ENCODE measurements at regions not wholly inside any gene's neighbourhood (a gene's known extent, or its start where the extent isn't known, plus 50 kb on each side); places are given as distances from the start of the nearest gene placed in this dataset.

GRCh38 chr5:143707806-143708205, 104.2 kb upstream of the HMHB1 start:
- no peak overlapping the region for H3K4me2 ChIP-seq (ENCODE audit: insufficient read depth, low read length)
- no peaks in the 10 kb centered on the region for H3K9me1 ChIP-seq (ENCODE audit: control insufficient read depth, insufficient read depth, low read length)
- POLR2A ChIA-PET = no interaction called here
- no peak overlapping the region for H3K27ac ChIP-seq (ENCODE audit: extremely low read depth, low read depth, low read length)
- no TSS peak for BruUV-seq (replicated peaks)
- no peaks in the 10 kb centered on the region for H3K27me3 ChIP-seq (ENCODE audit: control insufficient read depth in 2 of 2, insufficient read depth in 2 of 2, low read length in 2 of 2)
- TF ChIP-seq POLR2AphosphoS2 (IDR thresholded peaks at IDR 0.05; ENCODE audit: low read length) (no peak), HNRNPL (IDR thresholded peaks at IDR 0.05; ENCODE audit: low read depth, low read length) (no peak), ID3 (CRISPR knock-in tag; IDR thresholded peaks at IDR 0.05) (no peak), ID3 (tag; IDR thresholded peaks at IDR 0.05) (no peak), CHD2 (IDR thresholded peaks at IDR 0.05; ENCODE audit: low read depth, low read length) (no peak), NCOA6 (IDR thresholded peaks at IDR 0.05) (no peak), RUNX1 (IDR thresholded peaks at IDR 0.05; ENCODE audit: low read depth) (no peak), ZNF398 (CRISPR knock-in tag; IDR thresholded peaks at IDR 0.05) (no peak), ZNF165 (CRISPR knock-in tag; IDR thresholded peaks at IDR 0.05; ENCODE audit: borderline replicate concordance) (no peak), BHLHE40 (IDR thresholded peaks at IDR 0.05; ENCODE audit: low read length) (no peak), NR4A1 (CRISPR knock-in tag; IDR thresholded peaks at IDR 0.05) (no peak), NR4A1 (tag; IDR thresholded peaks at IDR 0.05) (no peak), ZNF311 (CRISPR knock-in tag; IDR thresholded peaks at IDR 0.05) (no peak)
- no peaks in the 10 kb centered on the region for H4K20me1 ChIP-seq (replicated peaks; ENCODE audit: control insufficient read depth, insufficient read depth, low read length)
- no peaks in the 10 kb centered on the region for H3K9me3 ChIP-seq (replicated peaks; ENCODE audit: control insufficient read depth, insufficient read depth, low read depth, low read length)
- H3K4me1 ChIP-seq (replicated peaks in 1 of 2; ENCODE audit: control insufficient read depth in 2 of 2, insufficient read depth in 2 of 2, low read length in 2 of 2) = no peaks in the 10 kb centered on the region
- DNase-seq (ENCODE audit: extremely low read depth in 1 of 4, low spot score in 3 of 4) (no peak), FAIRE-seq (no peak), ATAC-seq (no peak)
- no peaks in the 10 kb centered on the region for H3K36me3 ChIP-seq (ENCODE audit: control insufficient read depth, insufficient read depth, low read length)
- CTCF ChIA-PET (ENCODE audit: low intra/inter-chr PET ratio) = no interaction called here
- no peak overlapping the region for H3K4me3 ChIP-seq
- H3K79me2 ChIP-seq (ENCODE audit: control insufficient read depth, insufficient read depth, low read length) = no peaks in the 10 kb centered on the region
- intact Hi-C loops (cut with micrococcal nuclease) = no loop called here
- H3K9ac ChIP-seq (ENCODE audit: insufficient read depth in 1 of 2, low read depth in 2 of 2, low read length in 2 of 2) = no peak overlapping the region
- 0% methylated on average over 1 of the region's 1 CpG for WGBS (ENCODE audit: insufficient coverage, low coverage, missing lambda C conversion rate)
- in situ Hi-C loops (cut with MboI) = no loop called here
- no peak overlapping the region for H2AFZ ChIP-seq (ENCODE audit: low read depth, low read length)

Measured in K562 (cell line).